DLD1 (cell line): ENCODE measurements at regions not wholly inside any gene's neighbourhood (a gene's known extent, or its start where the extent isn't known, plus 50 kb on each side); places are given as distances from the start of the nearest gene placed in this dataset.
"Not testable (repeated sequence)": the region's sequence is repeated elsewhere in the genome, so short reads cannot be mapped to it uniquely, and the experiment has no call there.

Source experiments
- in situ Hi-C: cut with HindIII; loops from 2 replicates; pipeline ENCODE4 v1.10.0; 2017; ENCODE audit warnings: low sequenced_read_pairs

GRCh38 chr1:223045164-223045957 lies 97.7 kb downstream of the TLR5 start:
- in situ Hi-C loops: no loop called here

DNA sequence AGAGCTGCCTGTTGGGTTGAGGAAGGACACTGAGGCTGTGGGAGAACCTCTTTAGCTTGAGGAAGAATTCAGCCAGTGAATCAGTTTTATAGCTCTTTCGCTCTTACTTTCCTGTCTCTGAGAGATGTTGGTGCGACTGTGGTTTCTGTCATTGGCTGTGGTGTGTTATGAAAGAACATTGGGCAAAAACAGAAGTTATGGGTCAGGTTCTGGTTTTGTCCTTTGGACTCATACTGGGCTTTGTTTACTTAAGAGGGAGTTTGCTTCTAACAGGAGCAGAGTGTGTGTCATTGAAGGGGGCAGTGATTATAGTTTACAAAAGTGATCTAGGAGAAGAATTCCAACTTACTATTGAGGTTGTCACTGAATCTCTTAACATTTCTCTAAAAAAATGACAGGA lies 97.0 kb downstream of the TLR5 start:
- in situ Hi-C loops: no loop called here

DNA sequence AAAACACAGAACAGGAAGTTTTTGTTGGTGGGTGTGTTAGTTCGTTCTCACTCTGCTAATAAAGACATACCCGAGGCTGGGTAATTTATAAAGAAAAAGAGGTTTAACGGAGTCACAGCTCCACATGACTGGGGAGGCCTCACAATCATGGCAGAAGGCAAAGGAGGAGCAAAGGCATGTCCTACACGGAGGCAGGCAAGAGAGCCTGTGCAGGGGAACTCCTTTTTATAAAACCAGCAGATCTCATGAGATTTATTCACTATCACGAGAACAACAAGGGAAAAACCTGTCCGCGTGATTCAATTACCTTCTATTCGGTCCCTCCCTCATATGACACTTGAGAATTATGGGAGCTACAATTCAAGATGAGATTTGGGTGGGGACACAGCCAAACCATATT lies 96.6 kb downstream of the TLR5 start:
- in situ Hi-C loops: not testable (repeated sequence)

DNA sequence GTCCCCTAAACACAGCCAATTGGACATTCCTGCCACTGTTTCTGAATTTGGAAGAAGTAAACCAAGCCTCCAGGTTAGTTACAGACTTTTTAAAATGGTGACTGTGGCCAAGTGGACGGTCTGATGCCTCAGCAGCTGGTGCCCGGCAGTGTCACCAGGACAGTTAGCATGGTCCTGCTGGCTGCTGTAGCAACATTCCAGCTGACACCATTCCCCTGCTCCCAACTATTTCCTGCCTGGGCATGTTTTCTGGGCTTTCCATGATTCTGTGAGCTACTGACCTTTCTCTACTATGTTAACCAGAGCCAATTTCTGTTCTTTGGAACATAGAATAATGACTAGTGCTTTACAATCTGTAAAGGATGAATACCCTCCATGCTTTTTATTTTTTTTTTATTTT lies 95.0 kb downstream of the TLR5 start:
- in situ Hi-C loops: no loop called here

DNA sequence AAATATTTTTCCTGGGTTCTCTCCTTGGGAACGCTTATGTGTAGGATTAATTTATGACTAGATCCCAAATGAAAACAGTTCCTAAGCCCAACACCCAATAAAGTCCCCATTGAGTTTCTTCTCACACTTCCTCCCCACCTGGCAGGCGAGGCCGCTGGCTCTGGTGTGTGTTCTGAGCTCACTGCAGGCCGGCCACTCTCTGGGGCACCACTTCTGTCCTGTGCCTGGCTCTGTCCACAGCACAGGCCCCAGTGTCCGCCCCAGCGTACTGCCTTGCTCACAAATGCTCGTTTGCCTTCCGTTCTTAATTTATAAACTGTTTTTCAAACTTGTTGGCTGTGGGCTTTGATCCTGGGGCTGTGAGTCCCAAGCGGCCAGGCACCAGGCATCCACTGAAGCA lies 90.6 kb downstream of the TLR5 start:
- in situ Hi-C loops: no loop called here

- in situ Hi-C loops: no loop called here
Observed at GRCh38 chr1:223052931-223053330, 90.1 kb downstream of the TLR5 start.

DNA sequence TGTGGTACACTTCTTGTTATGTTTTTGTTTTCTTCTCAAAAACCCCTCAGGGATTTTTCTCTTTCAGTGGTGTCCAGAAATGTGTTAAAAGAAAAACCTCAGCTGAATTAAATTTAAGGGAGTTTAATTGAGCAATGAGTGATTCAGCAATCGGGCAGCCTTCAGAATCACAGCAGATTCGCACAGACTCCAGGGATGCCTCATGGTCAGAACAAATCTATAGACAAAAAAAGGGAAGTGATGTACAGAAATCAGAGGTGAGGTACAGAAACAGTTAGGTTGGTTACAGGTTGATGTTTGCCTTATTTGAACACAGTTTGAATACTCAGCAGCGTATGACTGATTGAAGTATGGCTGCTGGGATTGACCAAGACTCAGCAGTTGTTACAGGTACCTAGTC lies 86.2 kb downstream of the TLR5 start:
- in situ Hi-C loops: no loop called here

GRCh38 chr1:223057569-223058093 lies 85.4 kb downstream of the TLR5 start:
- in situ Hi-C loops: no loop called here
